ENCODE measurements at regions not wholly inside any gene's neighbourhood (a gene's known extent, or its start where the extent isn't known, plus 50 kb on each side); places are given as distances from the start of the nearest gene placed in this dataset.
A peak's percentile ranks its signal among the peaks of the same experiment; 100 is the strongest.
"Not testable (repeated sequence)": the region's sequence is repeated elsewhere in the genome, so short reads cannot be mapped to it uniquely, and the experiment has no call there.

DNA sequence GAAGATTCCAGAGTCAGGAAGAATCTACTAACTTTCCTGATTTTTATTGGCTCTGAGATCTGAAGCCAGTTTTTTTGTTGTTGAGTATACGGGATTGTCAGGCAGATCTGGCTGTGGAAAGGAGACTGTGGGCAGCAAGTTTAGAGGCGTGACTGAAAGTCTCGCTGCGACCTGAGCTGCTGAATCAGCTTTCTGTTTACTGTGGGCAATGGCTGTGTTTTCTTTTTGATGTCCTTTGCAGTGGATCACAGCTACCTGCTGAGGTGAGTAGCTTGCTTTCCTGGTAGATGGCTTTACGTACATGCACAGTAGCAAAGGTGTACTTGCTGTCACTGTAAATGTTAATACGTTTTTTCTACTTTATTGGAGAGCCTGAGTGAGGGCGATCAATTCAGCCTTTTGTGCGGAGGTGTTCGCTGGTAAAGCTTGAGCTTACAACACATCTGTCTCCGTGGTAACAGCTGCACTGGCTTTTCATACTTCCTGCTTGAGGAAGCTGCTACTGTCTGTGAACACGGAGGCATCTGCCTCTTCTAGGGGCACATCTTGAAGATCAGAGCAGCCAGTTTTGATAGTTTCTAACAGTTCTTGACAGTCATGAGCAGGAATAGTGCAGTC, 97.8 kb downstream of the ALG1L2 start:
- not testable (repeated sequence) for H3K9ac ChIP-seq (ENCODE audit: low read depth, low read length, poor library complexity, severe bottlenecking); H3F3A ChIP-seq (ENCODE audit: low read depth); H3K36me3 ChIP-seq (ENCODE audit: insufficient read depth, low read length); H3K9me3 ChIP-seq (ENCODE audit: insufficient read depth, low read depth, low read length); H4K20me1 ChIP-seq (ENCODE audit: insufficient read depth, low read length, poor library complexity, severe bottlenecking); H3K9me2 ChIP-seq (replicated peaks; ENCODE audit: low read depth, low read length); H3K27me3 ChIP-seq (ENCODE audit: insufficient read depth, low read length, poor library complexity, severe bottlenecking); H3K79me2 ChIP-seq (ENCODE audit: insufficient read depth, low read length); H3K4me1 ChIP-seq (ENCODE audit: insufficient read depth, low read length, poor library complexity, severe bottlenecking)
- H3K4me3 ChIP-seq (ENCODE audit: low read length, poor library complexity, severe bottlenecking): peak overlapping the region; percentile 55
- H2AFZ ChIP-seq (ENCODE audit: low read length): peak overlapping the region; percentile 75
- H3K4me2 ChIP-seq (ENCODE audit: low read depth, low read length, poor library complexity, severe bottlenecking): peak overlapping the region; percentile 67

DNA sequence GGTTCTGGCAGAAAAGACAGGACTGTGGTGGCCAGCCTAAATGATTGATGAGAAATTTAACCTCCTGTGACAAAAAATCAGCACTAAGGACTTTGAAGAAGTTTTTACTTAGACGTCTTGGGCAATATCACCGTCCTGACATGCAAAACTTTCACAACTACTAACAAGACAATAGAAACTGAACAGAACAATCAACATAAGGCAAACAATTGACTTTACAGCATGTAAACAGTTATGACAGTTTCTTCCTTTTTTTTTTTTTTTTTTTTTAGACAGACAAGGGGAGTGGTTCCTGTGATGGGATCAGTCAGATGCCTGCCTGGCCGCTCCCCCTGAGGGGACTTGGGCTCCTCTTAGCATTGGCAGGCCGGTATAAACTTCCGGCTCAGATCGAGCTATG, 100.8 kb downstream of the ALG1L2 start:
- not testable (repeated sequence) for H2AFZ ChIP-seq (ENCODE audit: low read length); H3K4me1 ChIP-seq (ENCODE audit: insufficient read depth, low read length, poor library complexity, severe bottlenecking); H3K4me2 ChIP-seq (ENCODE audit: low read depth, low read length, poor library complexity, severe bottlenecking); H3K36me3 ChIP-seq (ENCODE audit: insufficient read depth, low read length); H3K9me3 ChIP-seq (ENCODE audit: insufficient read depth, low read depth, low read length); H3K9ac ChIP-seq (ENCODE audit: low read depth, low read length, poor library complexity, severe bottlenecking); H3K9me2 ChIP-seq (replicated peaks; ENCODE audit: low read depth, low read length); H4K20me1 ChIP-seq (ENCODE audit: insufficient read depth, low read length, poor library complexity, severe bottlenecking); H3F3A ChIP-seq (ENCODE audit: low read depth); H3K4me3 ChIP-seq (ENCODE audit: low read length, poor library complexity, severe bottlenecking); H3K27me3 ChIP-seq (ENCODE audit: insufficient read depth, low read length, poor library complexity, severe bottlenecking); H3K79me2 ChIP-seq (ENCODE audit: insufficient read depth, low read length)

- not testable (repeated sequence) for H3K27me3 ChIP-seq (ENCODE audit: insufficient read depth, low read length, poor library complexity, severe bottlenecking); H3F3A ChIP-seq (ENCODE audit: low read depth); H3K36me3 ChIP-seq (ENCODE audit: insufficient read depth, low read length); H4K20me1 ChIP-seq (ENCODE audit: insufficient read depth, low read length, poor library complexity, severe bottlenecking); H3K9me3 ChIP-seq (ENCODE audit: insufficient read depth, low read depth, low read length); H3K4me2 ChIP-seq (ENCODE audit: low read depth, low read length, poor library complexity, severe bottlenecking); H3K9me2 ChIP-seq (replicated peaks; ENCODE audit: low read depth, low read length); H3K79me2 ChIP-seq (ENCODE audit: insufficient read depth, low read length); H2AFZ ChIP-seq (ENCODE audit: low read length); H3K4me1 ChIP-seq (ENCODE audit: insufficient read depth, low read length, poor library complexity, severe bottlenecking); H3K9ac ChIP-seq (ENCODE audit: low read depth, low read length, poor library complexity, severe bottlenecking); H3K4me3 ChIP-seq (ENCODE audit: low read length, poor library complexity, severe bottlenecking)
Observed at GRCh38 chr3:130183689-130184088, 102.1 kb downstream of the ALG1L2 start.

DNA sequence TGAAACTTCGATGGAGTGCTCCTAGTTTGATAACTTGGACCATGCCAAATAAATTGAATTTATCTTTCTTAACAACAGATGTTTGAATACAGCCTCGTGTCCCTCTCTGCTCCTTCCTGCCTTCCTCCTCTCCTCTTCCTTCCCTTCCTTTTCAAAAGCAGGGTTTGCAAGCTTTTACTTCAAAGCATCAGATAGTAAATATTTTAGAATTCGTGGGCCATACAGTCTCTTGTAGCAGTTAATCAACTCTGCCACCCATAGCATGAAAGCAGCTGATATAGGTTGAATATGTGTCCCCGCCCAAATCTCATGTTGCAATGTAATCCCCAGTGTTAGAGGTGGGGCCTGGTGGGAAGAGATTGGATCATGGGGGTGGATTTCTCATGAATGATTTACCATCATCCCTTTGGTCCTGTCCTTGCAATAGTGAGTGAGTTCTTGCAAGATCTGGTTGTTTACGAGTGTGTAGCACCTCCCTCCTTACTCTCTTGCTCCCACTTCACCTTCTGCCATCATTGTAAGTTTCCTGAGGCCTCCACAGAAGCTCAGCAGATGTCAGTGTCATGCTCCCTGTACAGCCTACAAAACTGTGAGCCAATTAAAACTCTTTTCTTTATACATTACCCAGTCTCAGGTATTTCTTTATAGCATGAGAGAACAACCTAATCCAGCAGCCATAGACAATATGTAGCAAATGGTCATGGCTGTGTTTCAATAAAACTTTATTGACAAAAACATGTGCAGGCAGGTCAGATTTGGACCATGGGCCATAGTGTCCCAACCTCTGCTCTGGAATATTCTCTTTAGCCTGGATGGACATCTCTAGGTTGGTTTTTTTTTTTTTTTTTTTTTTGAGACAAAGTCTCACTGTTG, 102.8 kb downstream of the ALG1L2 start:
- H3K79me2 ChIP-seq (ENCODE audit: insufficient read depth, low read length); H3K9me3 ChIP-seq (ENCODE audit: insufficient read depth, low read depth, low read length); H3K4me1 ChIP-seq (ENCODE audit: insufficient read depth, low read length, poor library complexity, severe bottlenecking); H2AFZ ChIP-seq (ENCODE audit: low read length); H3K9me2 ChIP-seq (replicated peaks; ENCODE audit: low read depth, low read length); H3K4me3 ChIP-seq (ENCODE audit: low read length, poor library complexity, severe bottlenecking); H3K9ac ChIP-seq (ENCODE audit: low read depth, low read length, poor library complexity, severe bottlenecking); H3K36me3 ChIP-seq (ENCODE audit: insufficient read depth, low read length); H3K4me2 ChIP-seq (ENCODE audit: low read depth, low read length, poor library complexity, severe bottlenecking); H3F3A ChIP-seq (ENCODE audit: low read depth); H3K27me3 ChIP-seq (ENCODE audit: insufficient read depth, low read length, poor library complexity, severe bottlenecking); H4K20me1 ChIP-seq (ENCODE audit: insufficient read depth, low read length, poor library complexity, severe bottlenecking): not testable (repeated sequence)

- H3K9me2 ChIP-seq (replicated peaks; ENCODE audit: low read depth, low read length); H3K36me3 ChIP-seq (ENCODE audit: insufficient read depth, low read length); H3K79me2 ChIP-seq (ENCODE audit: insufficient read depth, low read length); H3K9me3 ChIP-seq (ENCODE audit: insufficient read depth, low read depth, low read length); H3K4me2 ChIP-seq (ENCODE audit: low read depth, low read length, poor library complexity, severe bottlenecking); H3K4me1 ChIP-seq (ENCODE audit: insufficient read depth, low read length, poor library complexity, severe bottlenecking); H3K27me3 ChIP-seq (ENCODE audit: insufficient read depth, low read length, poor library complexity, severe bottlenecking); H3K4me3 ChIP-seq (ENCODE audit: low read length, poor library complexity, severe bottlenecking); H3F3A ChIP-seq (ENCODE audit: low read depth); H4K20me1 ChIP-seq (ENCODE audit: insufficient read depth, low read length, poor library complexity, severe bottlenecking); H3K9ac ChIP-seq (ENCODE audit: low read depth, low read length, poor library complexity, severe bottlenecking); H2AFZ ChIP-seq (ENCODE audit: low read length): not testable (repeated sequence)
Observed at GRCh38 chr3:130201272-130201671, 119.6 kb downstream of the ALG1L2 start.

GRCh38 chr3:130203633-130204032, 122.0 kb downstream of the ALG1L2 start:
- not testable (repeated sequence) for H3K36me3 ChIP-seq (ENCODE audit: insufficient read depth, low read length); H3K9ac ChIP-seq (ENCODE audit: low read depth, low read length, poor library complexity, severe bottlenecking); H3K4me3 ChIP-seq (ENCODE audit: low read length, poor library complexity, severe bottlenecking); H3K27me3 ChIP-seq (ENCODE audit: insufficient read depth, low read length, poor library complexity, severe bottlenecking); H3F3A ChIP-seq (ENCODE audit: low read depth); H3K79me2 ChIP-seq (ENCODE audit: insufficient read depth, low read length); H3K9me2 ChIP-seq (replicated peaks; ENCODE audit: low read depth, low read length); H2AFZ ChIP-seq (ENCODE audit: low read length); H3K4me2 ChIP-seq (ENCODE audit: low read depth, low read length, poor library complexity, severe bottlenecking); H3K4me1 ChIP-seq (ENCODE audit: insufficient read depth, low read length, poor library complexity, severe bottlenecking); H4K20me1 ChIP-seq (ENCODE audit: insufficient read depth, low read length, poor library complexity, severe bottlenecking); H3K9me3 ChIP-seq (ENCODE audit: insufficient read depth, low read depth, low read length)
